NCI-H748 (cell line): ENCODE measurements at regions not wholly inside any gene's neighbourhood (a gene's known extent, or its start where the extent isn't known, plus 50 kb on each side); places are given as distances from the start of the nearest gene placed in this dataset.
A peak's percentile ranks its signal among the peaks of the same experiment; 100 is the strongest.

Experiments
- DNase-seq: peaks from one replicate; lab custom pipeline; 2025; ENCODE audit not compliant: unreplicated experiment; lab: John Stamatoyannopoulos, UW

GRCh38 chr13:108006619-108007018, 208.7 kb downstream of the LIG4 start:
- DNase-seq, result no peak

- peak; percentile 7 for DNase-seq
Observed at GRCh38 chr13:108005231-108005630, 210.1 kb downstream of the LIG4 start.

- DNase-seq, result peak; percentile 58
Observed at GRCh38 chr13:108003626-108004025, 211.7 kb downstream of the LIG4 start.

- no peak for DNase-seq
Observed at GRCh38 chr13:108000998-108001397, 214.3 kb downstream of the LIG4 start.

GRCh38 chr13:107999751-108000150, 215.6 kb downstream of the LIG4 start:
- DNase-seq, result no peak

GRCh38 chr13:107994137-107994536, 221.2 kb downstream of the LIG4 start:
- DNase-seq, result no peak

GRCh38 chr13:107993239-107993949, 221.9 kb downstream of the LIG4 start:
- no peak for DNase-seq

- DNase-seq, result no peak
Observed at GRCh38 chr13:107992542-107992941, 222.8 kb downstream of the LIG4 start.

- DNase-seq, result no peak
Observed at GRCh38 chr13:107977071-107977574, 238.2 kb downstream of the LIG4 start.

- DNase-seq, result no peak
Observed at GRCh38 chr13:107976628-107977027, 238.7 kb downstream of the LIG4 start.

- DNase-seq, result peak; percentile 72
Observed at GRCh38 chr13:107974409-107974808, 240.9 kb downstream of the LIG4 start.

GRCh38 chr13:107969546-107969945, 245.8 kb downstream of the LIG4 start:
- peak; percentile 33 for DNase-seq

- peak; percentile 11 for DNase-seq
Observed at GRCh38 chr13:107968470-107968869, 246.9 kb downstream of the LIG4 start.

- peak; percentile 83 for DNase-seq
Observed at GRCh38 chr13:107964395-107964794, 250.9 kb downstream of the LIG4 start.

GRCh38 chr13:107961849-107962608, 253.3 kb downstream of the LIG4 start:
- DNase-seq, result no peak

- DNase-seq, result no peak
Observed at GRCh38 chr13:107960301-107960700, 255.0 kb downstream of the LIG4 start.

- DNase-seq, result no peak
Observed at GRCh38 chr13:107956889-107957288, 258.4 kb downstream of the LIG4 start.

- DNase-seq, result no peak
Observed at GRCh38 chr13:107942030-107942617, 273.2 kb downstream of the LIG4 start.

GRCh38 chr13:107941345-107942029, 273.8 kb downstream of the LIG4 start:
- no peak for DNase-seq

- no peak for DNase-seq
Observed at GRCh38 chr13:107937848-107938247, 277.5 kb downstream of the LIG4 start.

- no peak for DNase-seq
Observed at GRCh38 chr13:107931056-107931455, 284.3 kb downstream of the LIG4 start.
